H1 (cell line): ENCODE measurements at regions not wholly inside any gene's neighbourhood (a gene's known extent, or its start where the extent isn't known, plus 50 kb on each side); places are given as distances from the start of the nearest gene placed in this dataset.

Experiments used
- CTCF ChIA-PET: fragments of 300-600 bp; sonication (Branson Sonifier 250); formaldehyde crosslinking; loops from one replicate; lab custom pipeline; 2021; ENCODE audit not compliant: partially characterized antibody; lab: Charles Lee
- POLR2A ChIA-PET: fragments of 300-600 bp; sonication (Branson Sonifier 250); formaldehyde crosslinking; loops from one replicate; lab custom pipeline; 2021; ENCODE audit warnings: inconsistent platforms; ENCODE audit not compliant: partially characterized antibody; lab: Charles Lee
- DNase-seq, 2 experiments: peaks; one replicate each; pipeline versions ENCODE4 v3.0.0 to v3.0.0-alpha.2; 2010 to 2022; ENCODE audit warnings: low spot score in 2 of 2, low read depth in 1 of 2, mixed read lengths in 1 of 2
- FAIRE-seq: peaks from 2 replicates; lab custom pipeline; 2011; peaks lifted over from hg19 to GRCh38; lab: Jason Lieb, UNC
- H2AFZ ChIP-seq: 2 replicates; pipeline ENCODE4 v1.8.1; 2012; ENCODE audit warnings: low read length, inconsistent platforms
- H2AK5ac ChIP-seq: 2 replicates; pipeline ENCODE4 v1.6.1; 2013; ENCODE audit warnings: low read depth, low read length
- H2BK120ac ChIP-seq: replicated peaks from 2 replicates; pipeline ENCODE3; 2013; ENCODE audit warnings: low read depth, low read length, inconsistent platforms
- H2BK12ac ChIP-seq: 2 replicates; pipeline ENCODE4 v1.6.1; 2013; ENCODE audit warnings: low read depth, low read length
- H2BK15ac ChIP-seq: 2 replicates; pipeline ENCODE4 v1.6.1; 2013; ENCODE audit warnings: low read length
- H2BK20ac ChIP-seq: 2 replicates; pipeline ENCODE4 v1.6.1; 2013; ENCODE audit warnings: low read length
- H2BK5ac ChIP-seq: 2 replicates; pipeline ENCODE4 v1.6.1; 2013; ENCODE audit warnings: low read depth, low read length
- H3K14ac ChIP-seq: 2 replicates; pipeline ENCODE4 v1.6.1; 2013; ENCODE audit warnings: inconsistent platforms; ENCODE audit not compliant: insufficient read length
- H3K18ac ChIP-seq: 2 replicates; pipeline ENCODE4 v1.6.1; 2013; ENCODE audit warnings: low read length; ENCODE audit errors: extremely low read depth
- H3K23ac ChIP-seq: 2 replicates; pipeline ENCODE4 v1.6.1; 2013; ENCODE audit warnings: inconsistent platforms; ENCODE audit not compliant: insufficient read length
- H3K23me2 ChIP-seq: 2 replicates; pipeline ENCODE4 v1.6.1; 2013; ENCODE audit warnings: low read depth, low read length
- H3K27ac ChIP-seq: 2 replicates; pipeline ENCODE4 v1.6.1; 2011; ENCODE audit warnings: low read depth, low read length, inconsistent platforms
- H3K27me3 ChIP-seq, 4 experiments: replicated peaks in 1 of 4; 1 replicate in 1 of 4; 2 replicates in 3 of 4; pipeline versions ENCODE4 v1.6.1 to v1.8.1; 2011 to 2013; ENCODE audit warnings: low read length in 3 of 4, mild to moderate bottlenecking in 3 of 4, inconsistent platforms in 2 of 4, mixed read lengths in 2 of 4, moderate library complexity in 1 of 4; ENCODE audit not compliant: control insufficient read depth in 3 of 4, insufficient read depth in 3 of 4; ENCODE audit errors: extremely low read depth in 1 of 4
- H3K36me3 ChIP-seq, 4 experiments: 2 replicates each; pipeline versions ENCODE4 v1.6.1 to v1.8.1; 2011 to 2013; ENCODE audit warnings: mild to moderate bottlenecking in 4 of 4, low read length in 3 of 4, moderate library complexity in 2 of 4, control low read depth in 1 of 4, inconsistent platforms in 1 of 4; ENCODE audit not compliant: insufficient read depth in 4 of 4, control insufficient read depth in 2 of 4
- H3K4ac ChIP-seq: replicated peaks from 2 replicates; pipeline ENCODE3; 2013; ENCODE audit warnings: low read length, low read depth, mixed read lengths, inconsistent platforms; ENCODE audit not compliant: insufficient read length
- H3K4me1 ChIP-seq, 4 experiments: replicated peaks in 1 of 4; 1 replicate in 1 of 4; 2 replicates in 3 of 4; pipeline versions ENCODE4 v1.6.1 to v1.8.1; 2011 to 2013; ENCODE audit warnings: low read length in 3 of 4, inconsistent platforms in 2 of 4, mixed read lengths in 1 of 4; ENCODE audit not compliant: insufficient read depth in 4 of 4, control insufficient read depth in 3 of 4
- H3K4me2 ChIP-seq, 2 experiments: 2 replicates each; pipeline versions ENCODE4 v1.6.1 to v1.8.1; 2011 to 2013; ENCODE audit warnings: low read depth in 2 of 2, low read length in 2 of 2, control low read depth in 1 of 2, inconsistent platforms in 1 of 2, mild to moderate bottlenecking in 1 of 2; ENCODE audit not compliant: insufficient read depth in 1 of 2
- H3K4me3 ChIP-seq, 4 experiments: fragments of 200-600, 300-600 bp in 1 of 4; sonication (generic), shearing (Covaris generic), sonication (Bioruptor Twin) in 1 of 4; 2 replicates each; pipeline versions ENCODE4 v1.5.1 to v1.8.1; 2011 to 2016; ENCODE audit warnings: low read length in 4 of 4, low read depth in 3 of 4, control low read depth in 2 of 4, inconsistent platforms in 2 of 4, mild to moderate bottlenecking in 2 of 4, mixed read lengths in 1 of 4, moderate library complexity in 1 of 4; ENCODE audit not compliant: insufficient read depth in 2 of 4; ENCODE audit errors: extremely low read depth in 1 of 4
- H3K56ac ChIP-seq: replicated peaks from 2 replicates; pipeline ENCODE3; 2013; ENCODE audit warnings: low read depth, mild to moderate bottlenecking, mixed read lengths, low read length, inconsistent platforms; ENCODE audit not compliant: insufficient read length
- H3K79me1 ChIP-seq: 2 replicates; pipeline ENCODE4 v1.6.1; 2013; ENCODE audit warnings: low read depth, low read length, control low read depth
- H3K79me2 ChIP-seq, 2 experiments: 2 replicates each; pipeline versions ENCODE4 v1.6.1 to v1.8.1; 2012 to 2013; ENCODE audit warnings: low read length in 2 of 2, mild to moderate bottlenecking in 2 of 2, inconsistent platforms in 1 of 2; ENCODE audit not compliant: insufficient read depth in 2 of 2, control insufficient read depth in 1 of 2
- H3K9ac ChIP-seq, 4 experiments: replicated peaks in 1 of 4; 1 replicate in 1 of 4; 2 replicates in 3 of 4; pipeline versions ENCODE4 v1.6.1 to v1.8.1; 2011 to 2013; ENCODE audit warnings: low read depth in 3 of 4, low read length in 3 of 4, control low read depth in 2 of 4, mild to moderate bottlenecking in 2 of 4, moderate library complexity in 2 of 4, inconsistent platforms in 1 of 4; ENCODE audit errors: extremely low read depth in 1 of 4
- H3K9me3 ChIP-seq, 2 experiments: 2 replicates each; pipeline versions ENCODE4 v1.6.1 to v1.8.1; 2012 to 2013; ENCODE audit warnings: mild to moderate bottlenecking in 2 of 2, moderate library complexity in 2 of 2, control low read depth in 1 of 2, inconsistent platforms in 1 of 2, low read depth in 1 of 2, low read length in 1 of 2, mixed read lengths in 1 of 2; ENCODE audit not compliant: insufficient read depth in 2 of 2
- H4K20me1 ChIP-seq, 2 experiments: replicated peaks in 1 of 2; 2 replicates each; pipeline versions ENCODE3 to v1.8.1; 2011 to 2013; ENCODE audit warnings: inconsistent platforms in 2 of 2, low read length in 2 of 2, mild to moderate bottlenecking in 1 of 2; ENCODE audit not compliant: insufficient read depth in 2 of 2, control insufficient read depth in 1 of 2
- H4K5ac ChIP-seq: 2 replicates; pipeline ENCODE4 v1.6.1; 2013; ENCODE audit warnings: low read length, low read depth, mixed read lengths, inconsistent platforms; ENCODE audit not compliant: insufficient read length
- H4K8ac ChIP-seq: 2 replicates; pipeline ENCODE4 v1.8.0; 2013; ENCODE audit warnings: mild to moderate bottlenecking, moderate library complexity, low read length, inconsistent platforms; ENCODE audit not compliant: insufficient read depth; ENCODE audit errors: extremely low read depth
- H4K91ac ChIP-seq: replicated peaks from 2 replicates; pipeline ENCODE3; 2013; ENCODE audit warnings: low read length, mixed read lengths, inconsistent platforms; ENCODE audit not compliant: insufficient read length
- RNF2 ChIP-seq: fragments of 200-900, 300-1000 bp; sonication (generic); IDR thresholded peaks from 2 replicates; pipeline ENCODE4 v1.7.1; 2016; ENCODE audit warnings: borderline replicate concordance, low read depth, mild to moderate bottlenecking, antibody characterized with exemption, low read length; ENCODE audit not compliant: poor library complexity, severe bottlenecking; ENCODE audit errors: missing control alignments
- SRF ChIP-seq: IDR thresholded peaks from 2 replicates; pipeline ENCODE4 v1.6.1; 2011; ENCODE audit warnings: mild to moderate bottlenecking, low read depth, low read length, moderate library complexity
- WGBS, 2 experiments: shearing (Covaris generic) in 1 of 2; methylation state at CpG; one replicate each; pipeline versions ENCODE4 v1.1.6 to v1.1.7; 2013 to 2015; ENCODE audit warnings: low lambda C conversion rate in 2 of 2, mixed read lengths in 2 of 2, inconsistent platforms in 1 of 2, low coverage in 1 of 2, missing lambda C conversion rate in 1 of 2; ENCODE audit not compliant: insufficient replicate concordance in 2 of 2, insufficient coverage in 1 of 2, insufficient read length in 1 of 2; ENCODE audit errors: extremely low coverage in 1 of 2, missing lambda C conversion rate in 1 of 2; 5-methylcytosine and 5-hydroxymethylcytosine counted together
- TF ChIP-seq, protein P1 (sequence below): IDR thresholded peaks from 2 replicates; pipeline ENCODE4 v1.6.1; 2011; ENCODE audit warnings: low read depth, mild to moderate bottlenecking, low read length; ENCODE audit not compliant: insufficient read depth
- TF ChIP-seq, protein P2 (sequence below): IDR thresholded peaks from 2 replicates; pipeline ENCODE4 v1.6.1; 2012; ENCODE audit warnings: inconsistent platforms

DNA sequence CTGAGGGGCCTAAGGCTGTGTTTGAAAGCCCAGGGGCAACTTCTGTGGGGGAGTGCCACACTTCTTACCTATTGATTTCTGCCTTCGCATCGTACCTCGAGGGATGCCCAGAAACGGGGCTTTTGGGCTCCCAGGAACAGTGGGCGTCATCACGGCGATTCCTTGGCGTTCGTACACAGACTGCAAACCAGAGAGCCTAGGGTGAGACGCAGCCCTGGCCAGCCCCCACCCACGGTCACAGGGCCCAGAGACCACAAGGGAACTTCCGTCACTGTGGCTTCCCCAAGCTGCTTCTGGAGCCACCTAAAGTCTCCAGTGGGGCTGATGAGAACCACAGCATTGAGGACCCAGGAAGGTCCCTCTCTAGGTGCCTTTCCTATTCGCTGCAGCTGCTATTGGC lies 91.9 kb downstream of the CTTN start:
- H2AK5ac ChIP-seq = no peak overlapping the region
- no peak overlapping the region for H3K27ac ChIP-seq
- CTCF ChIA-PET = interaction anchor here (0.6 to 1.7 kb wide), 2 partner anchors 11 to 24 kb away, joined by 3 to 5 read pairs; no protein-coding TSS in a partner anchor
- no peak overlapping the region for H3K4ac ChIP-seq
- no peak overlapping the region for H3K56ac ChIP-seq
- H3K79me1 ChIP-seq = no peaks in the 10 kb centered on the region
- H3K4me3 ChIP-seq = no peak overlapping the region
- POLR2A ChIA-PET = no interaction called here
- H2BK5ac ChIP-seq = no peak overlapping the region
- TF ChIP-seq RNF2 = no peak
- TF ChIP-seq, protein P1, sequence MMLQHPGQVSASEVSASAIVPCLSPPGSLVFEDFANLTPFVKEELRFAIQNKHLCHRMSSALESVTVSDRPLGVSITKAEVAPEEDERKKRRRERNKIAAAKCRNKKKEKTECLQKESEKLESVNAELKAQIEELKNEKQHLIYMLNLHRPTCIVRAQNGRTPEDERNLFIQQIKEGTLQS = no peak
- no peak for TF ChIP-seq SRF
- TF ChIP-seq, protein P2, sequence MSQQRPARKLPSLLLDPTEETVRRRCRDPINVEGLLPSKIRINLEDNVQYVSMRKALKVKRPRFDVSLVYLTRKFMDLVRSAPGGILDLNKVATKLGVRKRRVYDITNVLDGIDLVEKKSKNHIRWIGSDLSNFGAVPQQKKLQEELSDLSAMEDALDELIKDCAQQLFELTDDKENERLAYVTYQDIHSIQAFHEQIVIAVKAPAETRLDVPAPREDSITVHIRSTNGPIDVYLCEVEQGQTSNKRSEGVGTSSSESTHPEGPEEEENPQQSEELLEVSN = no peak
- TF ChIP-seq, all 59 proteins: peak for 0
- no peaks in the 10 kb centered on the region for H3K79me2 ChIP-seq
- H3K36me3 ChIP-seq = peaks cover 0 to 30% (median 4%) of the 10 kb centered on the region in 4 experiments; a peak in 4 of 8 replicates
- H2AFZ ChIP-seq = no peak overlapping the region
- no peak overlapping the region for H3K9ac ChIP-seq
- H2BK120ac ChIP-seq = no peak overlapping the region
- H3K14ac ChIP-seq = no peak overlapping the region
- no peak overlapping the region for H3K23ac ChIP-seq
- DNase-seq (no peak), FAIRE-seq (no peak)
- no peak overlapping the region for H3K18ac ChIP-seq
- no peak overlapping the region for H2BK20ac ChIP-seq
- H2BK15ac ChIP-seq = no peak overlapping the region
- H4K20me1 ChIP-seq = no peaks in the 10 kb centered on the region
- no peaks in the 10 kb centered on the region; a peak in 1 of 7 replicates for H3K27me3 ChIP-seq
- WGBS, 2 experiments = 92% methylated on average over 13 of the region's 13 CpGs; no CpG with 5 or more reads in 1 of the 2 experiments
- H4K5ac ChIP-seq = no peak overlapping the region
- H3K4me2 ChIP-seq = no peak overlapping the region
- no peak overlapping the region for H4K91ac ChIP-seq
- H4K8ac ChIP-seq = no peak overlapping the region
- no peak overlapping the region for H2BK12ac ChIP-seq
- peaks cover 19 to 20% of the 10 kb centered on the region in 2 experiments; a peak in 3 of 4 replicates for H3K9me3 ChIP-seq
- no peaks in the 10 kb centered on the region for H3K4me1 ChIP-seq
- no peaks in the 10 kb centered on the region for H3K23me2 ChIP-seq
